ENCODE measurements at regions not wholly inside any gene's neighbourhood (a gene's known extent, or its start where the extent isn't known, plus 50 kb on each side); places are given as distances from the start of the nearest gene placed in this dataset.

DNA sequence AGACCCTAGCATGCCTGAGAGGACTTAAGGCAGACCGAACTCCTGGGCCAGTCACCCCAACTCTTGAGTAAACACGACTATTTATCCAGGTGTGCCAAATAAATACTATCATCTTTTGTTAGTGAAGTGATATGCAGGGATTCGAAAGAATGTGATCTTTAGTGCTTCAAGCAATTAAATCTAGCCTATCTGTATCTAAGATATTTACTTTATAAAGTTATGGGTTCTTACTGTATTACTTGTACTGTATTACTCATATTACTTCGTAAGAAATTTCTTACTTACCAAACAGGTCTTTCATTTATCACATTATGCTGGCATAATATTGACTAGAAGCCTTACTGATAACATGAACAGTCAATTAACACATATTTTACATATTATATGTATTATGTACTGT lies 211.6 kb upstream of the NECTIN3 start:
- DNase-seq: no peak
- Mint-ChIP-seq H3K4me1 (no peaks in the 10 kb centered on the region), H3K36me3 (no peaks in the 10 kb centered on the region), H3K4me3 (no peak overlapping the region), H3K27ac (no peak overlapping the region), H3K27me3 (no peaks in the 10 kb centered on the region), H3K9me3 (no peaks in the 10 kb centered on the region)
- Histone ChIP-seq H3K27me3 (replicated peaks in 1 of 2; ENCODE audit: control insufficient read depth in 2 of 2, extremely low read depth in 1 of 2, insufficient read depth in 2 of 2, low read length in 1 of 2) (no peaks in the 10 kb centered on the region), H3K27ac (ENCODE audit: low read length) (no peak overlapping the region), H3K9me3 (no peaks in the 10 kb centered on the region), H3K4me1 (ENCODE audit: control insufficient read depth in 1 of 2, extremely low read depth in 1 of 2, insufficient read depth in 2 of 2, low read length in 2 of 2) (no peaks in the 10 kb centered on the region), H3K4me3 (ENCODE audit: control insufficient read depth in 1 of 2, extremely low read depth in 1 of 2, low read length in 1 of 2) (no peak overlapping the region), H3K36me3 (ENCODE audit: control insufficient read depth in 2 of 2, extremely low read depth in 1 of 2, insufficient read depth in 1 of 2, low read length in 1 of 2) (no peaks in the 10 kb centered on the region)
- POLR2A ChIA-PET: no interaction called here
- CTCF ChIA-PET: no interaction called here
- WGBS (ENCODE audit: insufficient coverage): no CpG with 5 or more reads among the region's 4 CpGs
- ATAC-seq (replicated peaks in 1 of 4): no peak

DNA sequence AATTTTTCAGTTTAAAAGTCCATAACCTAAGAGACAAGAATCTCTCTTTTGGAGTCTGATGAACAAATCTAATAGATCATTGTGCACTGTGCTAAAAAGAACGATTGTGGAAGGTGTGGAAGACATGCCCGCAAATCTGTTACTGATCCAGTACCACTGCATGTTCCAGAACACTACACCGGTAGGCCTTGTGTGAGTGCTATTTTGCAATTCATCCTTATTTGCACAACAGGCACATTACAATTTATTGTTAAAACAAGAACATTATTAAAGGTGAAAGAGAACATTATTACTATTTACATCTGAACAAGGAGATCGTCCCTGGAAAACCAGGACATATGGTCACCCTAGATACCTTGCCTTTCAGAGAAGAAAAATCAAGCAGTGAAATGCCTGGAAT lies 205.7 kb upstream of the NECTIN3 start:
- Histone ChIP-seq H3K27me3 (replicated peaks in 1 of 2; ENCODE audit: control insufficient read depth in 2 of 2, extremely low read depth in 1 of 2, insufficient read depth in 2 of 2, low read length in 1 of 2) (no peaks in the 10 kb centered on the region), H3K4me1 (ENCODE audit: control insufficient read depth in 1 of 2, extremely low read depth in 1 of 2, insufficient read depth in 2 of 2, low read length in 2 of 2) (no peaks in the 10 kb centered on the region), H3K36me3 (ENCODE audit: control insufficient read depth in 2 of 2, extremely low read depth in 1 of 2, insufficient read depth in 1 of 2, low read length in 1 of 2) (no peaks in the 10 kb centered on the region), H3K27ac (ENCODE audit: low read length) (no peak overlapping the region), H3K4me3 (ENCODE audit: control insufficient read depth in 1 of 2, extremely low read depth in 1 of 2, low read length in 1 of 2) (no peak overlapping the region), H3K9me3 (no peaks in the 10 kb centered on the region)
- Mint-ChIP-seq H3K4me1 (no peaks in the 10 kb centered on the region), H3K4me3 (no peak overlapping the region), H3K9me3 (no peaks in the 10 kb centered on the region), H3K27me3 (peaks cover 0 to 4% of the 10 kb centered on the region in 2 donors), H3K36me3 (no peaks in the 10 kb centered on the region), H3K27ac (no peak overlapping the region)
- CTCF ChIA-PET: no interaction called here
- POLR2A ChIA-PET: no interaction called here
- WGBS (ENCODE audit: insufficient coverage): no CpG with 5 or more reads among the region's 4 CpGs
- ATAC-seq (replicated peaks in 1 of 4): no peak
- DNase-seq: no peak

DNA sequence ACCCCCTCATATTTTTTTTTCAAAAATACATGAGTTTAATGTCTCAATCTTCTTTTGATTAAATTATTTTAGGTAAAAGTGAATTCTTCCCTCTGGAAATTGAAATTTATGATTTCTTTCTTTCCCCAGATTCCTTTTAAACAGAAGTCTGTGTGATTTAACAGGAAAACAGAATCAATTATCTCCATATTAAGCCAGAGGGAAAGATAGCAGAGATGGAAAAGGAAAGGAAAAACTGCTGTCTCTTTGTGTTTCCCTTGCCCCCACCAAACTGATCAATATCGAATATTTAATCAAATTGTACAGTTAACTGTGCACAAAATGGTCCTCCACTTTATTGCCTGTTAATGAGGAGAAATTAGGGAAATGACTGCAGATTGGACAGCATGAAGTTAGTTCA lies 203.5 kb upstream of the NECTIN3 start:
- POLR2A ChIA-PET: no interaction called here
- H3K4me1 Mint-ChIP-seq: no peaks in the 10 kb centered on the region

DNA sequence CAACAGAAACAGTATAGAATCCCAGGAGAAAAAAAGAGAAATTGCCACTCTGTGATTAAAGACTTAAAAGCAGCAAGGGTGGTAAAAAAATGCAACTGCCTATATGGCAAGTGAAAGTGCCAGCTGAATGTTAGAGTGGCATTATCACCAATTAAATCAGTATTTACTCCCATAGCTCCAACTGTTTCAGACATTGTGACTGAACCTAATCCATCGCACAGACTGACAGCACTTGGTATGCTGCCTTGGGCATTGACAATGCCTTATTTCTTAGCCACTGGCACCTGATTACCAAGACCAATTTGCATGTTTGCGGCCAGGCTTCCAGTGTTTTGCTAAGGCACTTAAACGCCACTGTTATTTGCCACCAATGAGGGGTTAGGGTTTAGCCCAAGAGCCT lies 201.9 kb upstream of the NECTIN3 start:
- H3K36me3 ChIP-seq (ENCODE audit: control insufficient read depth in 2 of 2, extremely low read depth in 1 of 2, insufficient read depth in 1 of 2, low read length in 1 of 2): no peaks in the 10 kb centered on the region
- H3K4me1 ChIP-seq (ENCODE audit: control insufficient read depth in 1 of 2, extremely low read depth in 1 of 2, insufficient read depth in 2 of 2, low read length in 2 of 2): no peaks in the 10 kb centered on the region
- no peak for ATAC-seq (replicated peaks in 1 of 4)
- no peaks in the 10 kb centered on the region for H3K4me1 Mint-ChIP-seq
- no peak overlapping the region for H3K27ac ChIP-seq (ENCODE audit: low read length)
- ChIA-PET POLR2A (no interaction called here), CTCF (no interaction called here)
- no peaks in the 10 kb centered on the region for H3K36me3 Mint-ChIP-seq
- H3K4me3 Mint-ChIP-seq: no peak overlapping the region
- no peak overlapping the region for H3K4me3 ChIP-seq (ENCODE audit: control insufficient read depth in 1 of 2, extremely low read depth in 1 of 2, low read length in 1 of 2)
- H3K27ac Mint-ChIP-seq: no peak overlapping the region
- peaks cover 4 to 9% (median 4%) of the 10 kb centered on the region in 3 donors for H3K9me3 Mint-ChIP-seq
- H3K9me3 ChIP-seq: no peaks in the 10 kb centered on the region
- H3K27me3 Mint-ChIP-seq: peaks cover 0 to 4% of the 10 kb centered on the region in 2 donors
- 90% methylated on average over 2 of the region's 3 CpGs for WGBS (ENCODE audit: insufficient coverage)
- no peaks in the 10 kb centered on the region for H3K27me3 ChIP-seq (replicated peaks in 1 of 2; ENCODE audit: control insufficient read depth in 2 of 2, extremely low read depth in 1 of 2, insufficient read depth in 2 of 2, low read length in 1 of 2)
- DNase-seq: no peak

More for the DNA sequence above, 203.5 kb upstream of the NECTIN3 start:
- Histone ChIP-seq H3K27me3 (replicated peaks in 1 of 2; ENCODE audit: control insufficient read depth in 2 of 2, extremely low read depth in 1 of 2, insufficient read depth in 2 of 2, low read length in 1 of 2) (no peaks in the 10 kb centered on the region), H3K27ac (ENCODE audit: low read length) (no peak overlapping the region), H3K4me3 (ENCODE audit: control insufficient read depth in 1 of 2, extremely low read depth in 1 of 2, low read length in 1 of 2) (no peak overlapping the region), H3K36me3 (ENCODE audit: control insufficient read depth in 2 of 2, extremely low read depth in 1 of 2, insufficient read depth in 1 of 2, low read length in 1 of 2) (no peaks in the 10 kb centered on the region), H3K9me3 (no peaks in the 10 kb centered on the region), H3K4me1 (ENCODE audit: control insufficient read depth in 1 of 2, extremely low read depth in 1 of 2, insufficient read depth in 2 of 2, low read length in 2 of 2) (no peaks in the 10 kb centered on the region)
- H3K27me3 Mint-ChIP-seq: peaks cover 0 to 4% of the 10 kb centered on the region in 2 donors
- H3K36me3 Mint-ChIP-seq: no peaks in the 10 kb centered on the region
- H3K4me3 Mint-ChIP-seq: no peak overlapping the region
- ATAC-seq (replicated peaks in 1 of 4): no peak
- no peak for DNase-seq
- CTCF ChIA-PET: interaction anchor here in 1 of 2 donors (0.7 kb wide), 1 partner anchor 186 kb away, joined by 3 read pairs; no protein-coding TSS in a partner anchor
- H3K9me3 Mint-ChIP-seq: no peaks in the 10 kb centered on the region
- H3K27ac Mint-ChIP-seq: no peak overlapping the region
- no CpG with 5 or more reads among the region's 1 CpG for WGBS (ENCODE audit: insufficient coverage)

DNA sequence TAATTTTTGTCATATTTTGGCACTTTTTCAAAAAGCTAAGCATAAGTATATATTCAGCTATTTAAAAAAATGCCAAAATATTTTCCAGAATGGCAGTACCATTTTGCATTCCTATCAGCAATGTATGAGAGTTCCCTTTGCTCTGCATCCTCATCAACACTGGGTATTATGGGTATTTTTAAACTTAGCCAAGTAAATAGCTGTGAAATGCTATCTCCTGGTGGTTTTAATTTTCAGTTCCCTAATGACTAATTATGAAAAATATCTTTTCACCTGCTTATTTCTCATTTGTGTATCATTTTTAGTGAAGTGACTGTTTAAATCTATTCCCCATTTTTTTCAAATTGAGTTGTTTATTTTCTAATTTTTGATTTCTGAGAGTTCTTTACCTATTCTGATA lies 199.7 kb upstream of the NECTIN3 start:
- Histone ChIP-seq H3K36me3 (ENCODE audit: control insufficient read depth in 2 of 2, extremely low read depth in 1 of 2, insufficient read depth in 1 of 2, low read length in 1 of 2) (no peaks in the 10 kb centered on the region), H3K27me3 (replicated peaks in 1 of 2; ENCODE audit: control insufficient read depth in 2 of 2, extremely low read depth in 1 of 2, insufficient read depth in 2 of 2, low read length in 1 of 2) (no peaks in the 10 kb centered on the region), H3K27ac (ENCODE audit: low read length) (no peak overlapping the region), H3K9me3 (no peaks in the 10 kb centered on the region), H3K4me3 (ENCODE audit: control insufficient read depth in 1 of 2, extremely low read depth in 1 of 2, low read length in 1 of 2) (no peak overlapping the region), H3K4me1 (ENCODE audit: control insufficient read depth in 1 of 2, extremely low read depth in 1 of 2, insufficient read depth in 2 of 2, low read length in 2 of 2) (no peaks in the 10 kb centered on the region)
- no peaks in the 10 kb centered on the region for H3K36me3 Mint-ChIP-seq
- H3K27me3 Mint-ChIP-seq: peaks cover 0 to 1% of the 10 kb centered on the region in 2 donors
- H3K4me1 Mint-ChIP-seq: no peaks in the 10 kb centered on the region
- H3K4me3 Mint-ChIP-seq: no peak overlapping the region
- H3K9me3 Mint-ChIP-seq: peaks cover 9 to 11% (median 11%) of the 10 kb centered on the region in 3 donors
- H3K27ac Mint-ChIP-seq: no peak overlapping the region
- no peak for ATAC-seq (replicated peaks in 1 of 4)
- CTCF ChIA-PET: no interaction called here
- POLR2A ChIA-PET: no interaction called here
- no peak for DNase-seq

DNA sequence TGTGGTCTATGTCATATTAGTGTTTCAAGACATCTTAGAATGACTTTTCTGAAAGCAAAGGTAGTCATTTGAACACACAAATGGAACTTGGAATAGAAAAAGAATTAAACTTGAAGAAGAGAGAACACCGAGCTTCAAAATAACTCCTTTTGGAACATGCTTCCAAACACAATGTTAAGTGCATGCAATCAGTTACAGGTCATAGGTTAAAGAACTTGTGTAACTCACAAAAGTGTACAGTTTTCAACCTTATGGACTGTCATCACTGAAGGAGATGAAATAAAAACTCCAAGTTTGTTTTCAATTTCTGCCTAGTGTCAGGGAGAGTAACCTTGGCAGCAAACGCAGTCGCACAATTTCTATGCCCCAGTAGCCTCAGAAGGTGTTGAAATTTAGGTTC lies 192.9 kb upstream of the NECTIN3 start:
- Mint-ChIP-seq H3K4me3 (no peak overlapping the region), H3K9me3 (peaks cover 9 to 11% (median 11%) of the 10 kb centered on the region in 3 donors), H3K27me3 (peaks cover 0 to 1% of the 10 kb centered on the region in 2 donors), H3K36me3 (no peaks in the 10 kb centered on the region), H3K4me1 (no peaks in the 10 kb centered on the region), H3K27ac (no peak overlapping the region)
- DNase-seq (no peak), ATAC-seq (replicated peaks in 1 of 4) (no peak)
- no peak overlapping the region for H3K4me3 ChIP-seq (ENCODE audit: control insufficient read depth in 1 of 2, extremely low read depth in 1 of 2, low read length in 1 of 2)
- H3K4me1 ChIP-seq (ENCODE audit: control insufficient read depth in 1 of 2, extremely low read depth in 1 of 2, insufficient read depth in 2 of 2, low read length in 2 of 2): no peaks in the 10 kb centered on the region
- ChIA-PET POLR2A (no interaction called here), CTCF (no interaction called here)
- no peaks in the 10 kb centered on the region for H3K36me3 ChIP-seq (ENCODE audit: control insufficient read depth in 2 of 2, extremely low read depth in 1 of 2, insufficient read depth in 1 of 2, low read length in 1 of 2)
- no CpG with 5 or more reads among the region's 3 CpGs for WGBS (ENCODE audit: insufficient coverage)
- H3K27ac ChIP-seq (ENCODE audit: low read length): no peak overlapping the region
- H3K27me3 ChIP-seq (replicated peaks in 1 of 2; ENCODE audit: control insufficient read depth in 2 of 2, extremely low read depth in 1 of 2, insufficient read depth in 2 of 2, low read length in 1 of 2): no peaks in the 10 kb centered on the region
- H3K9me3 ChIP-seq: no peaks in the 10 kb centered on the region

DNA sequence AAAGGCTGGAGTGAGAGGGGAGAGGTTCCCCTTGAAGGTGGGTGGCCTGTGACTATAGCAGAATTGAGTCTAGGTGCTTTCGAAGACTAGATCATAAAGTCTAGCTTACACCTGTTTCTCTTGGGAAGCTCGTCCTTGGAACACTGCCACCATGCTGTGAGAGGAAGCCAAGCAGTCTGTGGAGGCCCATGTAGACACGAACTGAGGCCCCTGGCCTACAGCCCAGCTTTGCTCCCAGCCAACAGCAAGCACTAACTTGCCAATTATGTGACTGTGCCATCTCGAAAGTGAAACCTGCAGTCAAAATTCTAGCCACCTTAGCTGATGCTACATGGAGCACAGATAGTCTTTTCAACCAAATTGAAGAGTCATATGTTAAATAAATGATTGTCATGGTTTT lies 190.5 kb upstream of the NECTIN3 start:
- Mint-ChIP-seq H3K9me3 (no peaks in the 10 kb centered on the region), H3K27me3 (no peaks in the 10 kb centered on the region), H3K4me1 (no peaks in the 10 kb centered on the region), H3K4me3 (no peak overlapping the region), H3K36me3 (no peaks in the 10 kb centered on the region), H3K27ac (no peak overlapping the region)
- H3K27ac ChIP-seq (ENCODE audit: low read length): no peak overlapping the region
- H3K36me3 ChIP-seq (ENCODE audit: control insufficient read depth in 2 of 2, extremely low read depth in 1 of 2, insufficient read depth in 1 of 2, low read length in 1 of 2): no peaks in the 10 kb centered on the region
- DNase-seq: peak in 1 of 35 experiments; percentile 5
- no peaks in the 10 kb centered on the region for H3K4me1 ChIP-seq (ENCODE audit: control insufficient read depth in 1 of 2, extremely low read depth in 1 of 2, insufficient read depth in 2 of 2, low read length in 2 of 2)
- POLR2A ChIA-PET: interaction anchor here in 1 of 2 donors (0.6 kb wide), 1 partner anchor 596 kb away, joined by 3 read pairs; no protein-coding TSS in a partner anchor
- 64% methylated on average over 3 of the region's 4 CpGs for WGBS (ENCODE audit: insufficient coverage)
- peaks cover 0 to 3% of the 10 kb centered on the region in 2 experiments for H3K27me3 ChIP-seq (replicated peaks in 1 of 2; ENCODE audit: control insufficient read depth in 2 of 2, extremely low read depth in 1 of 2, insufficient read depth in 2 of 2, low read length in 1 of 2)
- ATAC-seq (replicated peaks in 1 of 4): peak in 1 of 4 experiments; percentile 52
- CTCF ChIA-PET: interaction anchor here in 1 of 2 donors (0.7 kb wide), 1 partner anchor 48 kb away, joined by 3 read pairs; no protein-coding TSS in a partner anchor
- no peak overlapping the region for H3K4me3 ChIP-seq (ENCODE audit: control insufficient read depth in 1 of 2, extremely low read depth in 1 of 2, low read length in 1 of 2)
- H3K9me3 ChIP-seq: no peaks in the 10 kb centered on the region
